HG03039 (cell line): ENCODE measurements at regions not wholly inside any gene's neighbourhood (a gene's known extent, or its start where the extent isn't known, plus 50 kb on each side); places are given as distances from the start of the nearest gene placed in this dataset.
"Not testable (repeated sequence)": the region's sequence is repeated elsewhere in the genome, so short reads cannot be mapped to it uniquely, and the experiment has no call there.

Source experiments
- ATAC-seq: cut with Tn5 transposase; IDR thresholded peaks from one replicate; pipeline ENCODE4 v1.9.1; 2021; ENCODE audit warnings: mild to moderate bottlenecking, moderate library complexity; ENCODE audit not compliant: unreplicated experiment

DNA sequence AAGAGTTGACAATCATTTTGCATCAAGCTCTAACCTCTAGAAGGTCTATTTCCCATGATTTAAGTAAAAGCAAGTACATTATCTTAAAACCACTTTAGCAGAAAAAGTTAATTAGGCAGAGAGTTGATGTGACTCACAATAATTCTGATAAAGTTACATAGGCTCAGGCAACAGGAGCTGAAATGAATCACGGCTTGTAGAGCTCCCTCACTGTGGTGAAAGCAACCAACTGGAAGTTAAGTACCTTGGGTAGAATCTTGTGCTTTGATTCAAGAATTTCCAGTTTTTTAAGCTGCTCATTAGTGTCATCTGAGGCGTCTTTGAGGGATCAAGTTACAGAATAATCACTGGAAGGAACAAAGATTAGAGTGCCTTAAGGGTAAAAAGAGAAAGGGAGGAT is 68.9 kb upstream of the NFE2L3 start:
- no peak for ATAC-seq

DNA sequence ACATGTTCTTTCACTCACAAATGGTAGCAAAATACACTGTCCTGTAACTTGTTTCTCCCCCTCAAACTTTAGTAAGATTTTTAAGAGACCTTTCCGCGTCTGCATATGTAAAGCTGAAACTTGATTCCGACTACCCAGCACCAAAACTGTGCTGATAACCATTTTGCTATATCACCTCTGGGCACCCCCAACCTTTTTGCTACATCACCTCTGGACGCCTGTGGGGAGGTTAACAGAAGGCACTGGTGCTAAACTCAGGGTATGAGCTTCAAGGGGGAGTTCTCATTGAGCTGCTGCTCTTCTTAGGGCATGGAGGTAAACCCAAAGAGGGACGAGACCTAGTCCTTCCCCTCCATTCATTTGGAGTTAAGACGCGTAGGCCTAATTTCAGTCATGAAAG is 67.6 kb upstream of the NFE2L3 start:
- ATAC-seq, result no peak

DNA sequence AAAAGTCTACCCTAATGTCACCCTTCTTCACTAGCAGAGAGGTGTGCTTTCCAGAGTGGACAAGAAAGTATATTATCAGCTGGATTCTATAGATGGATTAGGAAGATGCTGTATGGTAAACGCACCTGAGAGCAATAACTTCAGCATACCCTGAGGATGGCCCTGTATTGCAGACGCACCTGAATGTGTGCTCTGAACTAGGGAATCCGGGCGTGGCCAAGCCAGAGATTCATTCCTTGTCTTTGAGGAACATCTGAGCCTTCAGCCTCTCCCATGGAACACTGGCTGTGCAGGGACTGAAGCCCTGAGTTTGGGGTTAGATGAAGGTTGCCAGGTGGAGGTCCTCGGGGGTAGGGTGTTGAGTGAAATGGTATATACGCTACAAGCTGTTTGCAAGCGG is 66.2 kb upstream of the NFE2L3 start:
- no peak for ATAC-seq

DNA sequence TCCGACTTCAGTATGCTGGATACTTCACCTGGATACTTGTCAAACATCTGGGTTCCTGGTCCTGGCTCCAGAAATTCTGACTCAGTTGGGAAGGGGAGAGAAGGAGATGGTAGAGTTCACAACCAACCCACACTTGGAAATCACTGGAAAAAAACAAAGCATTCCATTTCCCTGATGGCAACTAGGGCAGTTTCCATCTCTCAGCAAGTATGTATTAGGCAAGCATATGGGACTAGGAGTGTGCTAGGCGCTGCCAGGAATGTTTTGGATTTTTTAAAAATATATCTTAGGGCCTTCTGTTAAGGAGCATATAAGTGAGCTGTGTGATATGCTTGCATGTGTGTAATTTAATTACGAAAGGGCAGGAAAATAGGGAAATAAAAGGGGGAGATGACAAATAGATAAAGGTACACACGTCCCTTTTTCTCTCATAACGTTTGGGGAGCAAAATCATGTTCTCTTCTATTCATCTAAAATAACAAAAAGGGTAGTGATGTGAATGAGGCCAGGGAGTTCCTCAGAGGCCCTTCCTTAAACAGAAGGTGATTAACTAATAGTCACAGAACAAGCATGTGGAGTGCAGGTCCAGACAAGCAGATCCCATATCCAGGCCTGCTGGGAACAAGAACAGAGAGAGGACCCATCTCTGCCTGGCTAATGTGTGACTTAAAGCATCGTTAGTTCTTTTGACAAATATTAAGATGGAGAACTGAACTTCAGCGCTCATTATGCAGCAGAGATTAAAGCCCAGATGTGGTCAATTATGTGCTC is 64.5 kb upstream of the NFE2L3 start:
- no peak for ATAC-seq

DNA sequence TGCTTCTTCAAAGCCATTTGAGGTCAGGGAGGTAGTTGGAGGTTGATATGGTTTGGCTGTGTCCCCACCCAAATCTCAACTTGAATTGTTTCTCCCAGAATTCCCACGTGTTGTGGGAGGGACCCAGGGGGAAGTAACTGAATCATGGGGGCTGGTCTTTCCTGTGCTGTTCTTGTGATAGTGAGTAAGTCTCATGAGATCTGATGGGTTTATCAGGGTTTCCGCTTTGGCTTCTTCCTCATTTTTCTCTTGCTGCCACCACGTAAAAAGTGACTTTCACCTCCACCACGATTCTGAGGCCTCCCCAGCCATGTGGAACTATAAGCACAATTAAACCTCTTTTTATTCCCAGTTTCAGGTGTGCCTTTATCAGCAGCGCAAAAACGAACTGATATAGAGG is 62.5 kb upstream of the NFE2L3 start:
- ATAC-seq, result not testable (repeated sequence)

DNA sequence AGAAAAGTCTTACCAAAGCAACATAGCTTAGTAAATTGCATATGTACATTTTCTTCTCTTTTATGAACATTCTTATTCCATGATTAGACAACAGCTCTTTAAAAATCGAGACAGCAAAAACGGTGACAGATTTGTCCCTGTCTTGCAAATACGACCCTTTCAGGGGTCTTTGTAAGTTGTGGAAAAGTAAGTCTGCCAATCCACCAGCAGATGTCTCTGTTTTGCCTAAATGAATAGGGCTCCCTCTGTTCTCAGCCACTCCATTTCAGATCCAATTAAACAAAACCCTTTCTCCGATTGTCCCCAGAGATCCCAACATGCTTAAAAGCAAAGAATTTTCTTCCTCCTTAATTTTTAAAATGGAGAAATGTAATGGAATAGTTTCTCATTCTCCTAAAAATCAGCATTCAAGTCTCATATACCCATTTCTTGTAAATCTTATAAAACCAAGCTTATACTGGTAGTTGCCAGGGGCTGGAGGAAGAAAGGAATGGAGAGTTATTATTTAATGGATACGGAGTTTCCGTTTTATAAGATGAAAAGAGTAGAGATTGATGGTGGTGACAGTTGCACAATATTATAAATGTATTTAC is 61.0 kb upstream of the NFE2L3 start:
- ATAC-seq, result no peak

DNA sequence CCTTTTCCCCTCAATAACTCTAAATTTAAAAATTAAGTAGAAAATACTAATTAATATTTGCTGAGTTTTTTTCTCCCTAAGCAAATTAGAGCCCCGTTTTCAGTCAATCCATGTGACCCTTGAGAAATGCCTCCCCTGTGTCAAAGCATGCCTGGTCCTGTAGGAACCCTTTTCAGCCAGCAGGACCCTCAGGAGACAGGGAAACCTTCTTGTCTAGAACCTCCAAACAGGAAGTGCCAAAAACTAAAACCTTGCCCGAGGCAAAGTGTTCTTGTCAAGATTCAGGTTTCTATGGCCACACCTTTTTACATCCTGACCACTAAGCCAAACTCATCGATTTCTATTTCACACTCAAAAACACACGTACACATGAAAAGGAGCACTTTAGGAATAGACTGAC is 60.1 kb upstream of the NFE2L3 start:
- ATAC-seq, result no peak

DNA sequence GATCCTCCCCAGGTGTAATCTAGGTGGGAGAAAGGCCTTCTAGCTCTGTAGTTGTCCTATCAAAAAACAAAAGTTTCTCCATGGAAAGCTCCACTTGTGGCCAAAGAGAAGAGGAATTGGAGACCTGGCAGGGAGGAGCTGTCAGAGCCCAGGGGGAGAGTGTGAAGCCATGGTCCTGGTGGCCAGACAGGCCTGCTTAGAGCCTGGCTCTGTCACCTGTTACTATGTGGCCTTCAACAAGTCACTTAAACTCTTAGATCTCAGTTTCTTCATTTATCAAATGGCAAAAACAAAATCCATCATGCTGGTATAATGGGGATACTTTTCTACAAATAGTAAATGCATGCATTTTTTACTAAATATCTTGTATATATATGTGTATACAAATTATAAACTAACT is 59.0 kb upstream of the NFE2L3 start:
- no peak for ATAC-seq

DNA sequence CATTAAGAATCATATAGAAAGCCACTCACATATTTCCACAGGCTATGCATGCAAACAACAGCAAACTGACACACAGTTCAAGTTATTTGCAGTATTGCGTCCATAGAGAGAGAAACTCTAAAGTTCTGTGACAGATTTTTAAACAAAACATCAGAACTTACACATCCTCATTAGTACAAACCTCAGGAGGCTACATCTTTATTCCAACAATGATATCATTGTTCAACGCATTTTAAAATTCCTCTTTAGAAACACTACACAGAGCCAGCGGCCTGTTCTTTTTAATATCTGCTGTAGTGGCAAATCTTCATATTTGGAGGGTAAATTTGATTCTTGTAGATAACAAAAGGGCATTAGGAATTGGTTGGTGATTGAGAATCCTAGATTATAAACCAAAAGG is 55.9 kb upstream of the NFE2L3 start:
- no peak for ATAC-seq

DNA sequence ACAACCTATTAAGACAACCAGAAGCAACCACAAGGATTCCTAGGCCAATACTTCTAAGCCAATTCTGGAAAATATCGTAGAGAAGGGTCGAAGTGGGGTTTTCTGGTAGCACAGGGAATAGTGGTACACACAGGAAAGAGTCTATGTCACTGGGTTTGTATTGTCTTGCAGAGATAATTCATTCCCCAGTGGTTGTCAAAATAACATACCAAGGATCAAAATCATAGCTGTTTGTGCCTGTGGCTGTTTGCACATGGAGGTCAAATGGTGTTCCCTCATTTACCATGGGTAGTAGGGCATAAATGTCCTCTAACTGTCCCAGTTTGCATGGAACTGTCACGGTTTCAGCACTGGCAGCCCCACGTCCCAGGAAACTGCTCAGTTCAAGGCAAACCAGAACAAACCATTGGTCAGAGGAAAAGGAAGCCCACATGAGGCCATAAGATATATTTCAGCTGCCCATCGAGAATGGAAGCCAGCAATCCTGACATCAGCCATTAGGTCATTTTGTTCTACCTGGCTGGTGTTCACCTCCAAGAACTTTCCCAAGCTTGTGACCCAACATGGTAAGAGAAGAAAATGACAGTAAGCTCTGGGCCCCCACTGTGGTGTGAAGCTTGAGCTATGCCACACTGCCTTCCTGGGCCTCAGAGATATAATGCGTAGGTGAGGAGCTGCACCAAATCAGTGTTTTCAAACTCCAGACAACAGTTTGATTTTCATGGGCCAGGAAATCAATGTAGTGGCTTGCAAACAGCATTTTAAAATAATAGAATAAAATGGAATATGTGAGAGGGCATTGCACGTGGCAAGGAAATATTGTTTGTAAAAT is 53.9 kb upstream of the NFE2L3 start:
- no peak for ATAC-seq

DNA sequence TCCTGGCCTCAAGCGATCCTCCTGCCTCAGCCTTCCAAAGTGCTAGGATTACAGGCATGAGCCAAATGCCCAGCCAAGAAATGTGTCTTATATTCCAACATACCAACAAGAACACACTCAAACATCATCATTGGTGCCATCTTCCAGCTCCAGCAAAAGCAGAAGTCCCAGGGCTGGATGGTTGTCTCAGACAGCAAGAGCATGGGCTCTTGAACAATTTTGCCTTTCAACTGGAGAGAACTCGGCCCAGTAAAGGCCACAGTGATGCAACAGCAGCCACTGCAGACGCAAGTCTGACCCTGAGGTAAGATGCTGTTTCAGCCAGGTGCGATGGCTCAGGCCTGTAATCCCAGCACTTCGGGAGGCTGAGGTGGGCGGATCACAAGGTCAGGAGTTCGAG is 52.8 kb upstream of the NFE2L3 start:
- no peak for ATAC-seq

DNA sequence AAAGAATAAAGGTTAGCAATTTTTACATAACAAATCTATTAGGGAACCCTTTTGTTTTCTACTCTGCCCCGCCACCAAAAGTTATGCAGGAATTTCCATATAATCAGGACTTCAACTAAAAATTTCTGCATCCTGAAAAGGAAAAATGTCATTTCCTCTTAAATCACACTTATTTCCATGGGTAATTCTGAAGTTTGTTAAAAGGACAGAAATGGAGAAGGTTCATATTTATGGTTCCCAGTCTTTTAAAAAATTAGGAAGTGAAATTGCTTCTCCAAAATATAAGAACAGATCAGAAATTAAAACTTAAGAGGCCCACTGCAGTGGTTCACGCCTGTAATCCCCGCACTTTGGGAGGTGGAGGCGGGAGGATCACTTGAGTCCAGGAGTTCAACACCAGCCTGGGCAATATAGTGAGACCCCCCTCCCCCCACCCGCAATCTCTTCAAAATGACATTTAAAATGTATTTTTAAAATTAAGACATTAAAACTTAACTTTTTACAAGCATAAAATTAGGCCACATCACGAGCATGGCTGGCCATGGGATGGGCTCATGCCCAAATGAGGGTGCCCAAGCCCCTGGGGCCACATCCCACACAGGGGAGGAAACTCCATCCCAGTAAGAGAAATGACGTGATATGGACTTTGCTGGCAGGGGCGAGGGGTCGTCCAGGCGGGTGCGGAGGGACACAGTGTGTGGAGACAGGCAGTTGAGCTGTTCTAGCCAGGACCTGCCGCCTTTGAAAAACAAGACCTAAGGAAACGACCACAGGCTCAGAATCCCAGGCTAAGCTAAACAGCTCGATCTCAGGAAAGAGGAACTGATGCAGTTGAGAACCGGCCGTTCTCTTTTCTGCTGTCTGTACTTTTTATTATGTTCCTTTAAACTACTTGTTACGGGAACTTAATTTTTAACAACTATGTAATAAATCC is 51.3 kb upstream of the NFE2L3 start:
- no peak for ATAC-seq

DNA sequence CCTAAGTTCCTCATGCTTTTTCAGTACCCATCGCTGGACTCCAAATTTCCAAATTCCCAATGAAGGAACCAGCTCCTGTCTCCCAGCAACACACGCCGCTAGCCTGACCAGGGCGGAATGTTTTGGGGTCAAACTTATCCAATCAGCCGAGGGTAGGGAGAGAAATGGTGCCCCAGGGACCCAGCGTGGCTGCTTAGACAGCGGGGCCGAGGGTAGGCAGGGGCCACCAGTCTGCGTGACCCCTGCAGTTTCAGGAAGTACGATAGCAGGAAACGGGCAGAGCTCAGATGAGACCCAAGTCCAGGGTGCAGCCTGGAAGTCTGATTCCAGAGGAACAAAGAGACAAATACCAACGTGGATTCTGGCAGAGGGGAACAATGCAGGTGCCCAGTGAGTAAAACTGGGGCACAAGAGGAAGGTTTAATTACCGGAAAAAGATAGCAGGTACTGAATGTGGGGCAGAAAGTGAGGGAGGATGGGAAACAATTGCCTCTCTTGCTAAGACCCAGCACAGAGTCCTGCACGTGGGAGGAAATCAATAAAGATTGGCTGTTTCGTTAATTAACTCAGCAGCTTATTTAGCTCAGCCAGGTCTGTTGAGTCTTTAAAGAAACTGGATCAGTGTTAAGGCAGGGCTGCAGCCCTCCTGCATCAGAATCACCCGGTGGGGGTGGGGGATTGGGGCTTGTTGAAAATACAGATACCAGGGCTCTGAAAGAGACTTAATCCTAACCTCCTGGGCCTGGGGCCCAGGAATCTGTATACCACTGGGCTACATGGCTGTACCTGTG is 50.4 kb upstream of the NFE2L3 start:
- no peak for ATAC-seq

DNA sequence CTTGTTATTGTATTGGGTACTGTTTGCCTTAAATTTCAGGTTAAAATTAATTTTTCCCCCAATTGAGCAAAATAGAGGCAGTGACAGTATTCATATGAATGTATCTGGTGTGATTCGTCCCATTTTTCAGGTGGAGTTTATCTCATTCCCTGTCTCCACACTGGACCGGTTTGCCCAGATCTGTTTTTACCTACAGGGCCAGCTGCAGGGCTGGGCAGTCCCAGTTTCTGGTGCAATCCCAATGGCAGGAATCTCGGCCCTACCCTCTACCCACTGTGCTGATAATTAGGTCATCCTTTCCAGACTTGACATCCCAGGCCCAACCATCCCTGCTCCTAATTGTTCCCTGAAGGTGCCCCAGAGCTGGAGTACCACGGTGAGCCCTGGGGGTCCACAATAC is 49.8 kb upstream of the NFE2L3 start:
- ATAC-seq, result no peak
